ENCODE measurements at regions not wholly inside any gene's neighbourhood (a gene's known extent, or its start where the extent isn't known, plus 50 kb on each side); places are given as distances from the start of the nearest gene placed in this dataset.

- TF ChIP-seq NFATC4 (CRISPR knock-in tag; IDR thresholded peaks at IDR 0.05) = no peak
- no peak for TF ChIP-seq MXD4 (CRISPR knock-in tag; IDR thresholded peaks at IDR 0.05; ENCODE audit: borderline replicate concordance)
- TF ChIP-seq FOXP4 (CRISPR knock-in tag; IDR thresholded peaks at IDR 0.05) = no peak
- no peak for TF ChIP-seq TEAD4 (CRISPR knock-in tag; IDR thresholded peaks at IDR 0.05)
Measured at GRCh38 chr16:26740771-26741170, 326.0 kb upstream of the C16orf82 start.
